Testis (tissue), 2 donors: ENCODE measurements at regions not wholly inside any gene's neighbourhood (a gene's known extent, or its start where the extent isn't known, plus 50 kb on each side); places are given as distances from the start of the nearest gene placed in this dataset.

Experiments
- DNase-seq: peaks from one replicate; pipeline ENCODE4 v3.0.0-alpha.2; 2019
- H3K27ac ChIP-seq, 2 donors: fragments of 200-600 bp; sonication (generic); one replicate each; pipeline ENCODE4 v1.5.1; 2019
- H3K27me3 ChIP-seq: fragments of 200-600 bp; sonication (generic); one replicate; pipeline ENCODE4 v1.5.1; 2019
- H3K36me3 ChIP-seq: fragments of 200-600 bp; sonication (generic); one replicate; pipeline ENCODE4 v1.5.1; 2017; ENCODE audit warnings: low read depth; ENCODE audit errors: missing control alignments
- H3K4me1 ChIP-seq: fragments of 200-600 bp; sonication (generic); one replicate; pipeline ENCODE4 v1.5.1; 2019
- H3K4me3 ChIP-seq, 2 donors: fragments of 200-600 bp; sonication (generic); one replicate each; pipeline ENCODE4 v1.5.1; 2017 to 2019
- H3K9me3 ChIP-seq: fragments of 200-600 bp; sonication (generic); one replicate; pipeline ENCODE4 v1.5.1; 2017
- POLR2A ChIP-seq: fragments of 450-650 bp; IDR thresholded peaks from one replicate; pipeline ENCODE4 v1.6.1; 2017; ENCODE audit warnings: antibody characterized with exemption, mild to moderate bottlenecking, moderate library complexity
- WGBS, 2 donors: methylation state at CpG; one replicate each; pipeline ENCODE4 v1.1.5; 2018; 5-methylcytosine and 5-hydroxymethylcytosine counted together
- intact Hi-C: fragments of 100-400 bp; cut with DNase I; formaldehyde crosslinking; loops from one replicate; pipeline ENCODE4 v1.15.1; 2023; ENCODE audit warnings: low total_unique reads
- TF ChIP-seq, protein P1 (sequence below), 3 experiments: fragments of 450-650 bp in 2 of 3; fragments of 200-600 bp in 1 of 3; sonication (generic) in 1 of 3; IDR thresholded peaks; one replicate each; pipeline ENCODE4 v1.5.1; 2016 to 2019; ENCODE audit warnings: antibody characterized with exemption in 3 of 3, mild to moderate bottlenecking in 2 of 3, moderate library complexity in 1 of 3

DNA sequence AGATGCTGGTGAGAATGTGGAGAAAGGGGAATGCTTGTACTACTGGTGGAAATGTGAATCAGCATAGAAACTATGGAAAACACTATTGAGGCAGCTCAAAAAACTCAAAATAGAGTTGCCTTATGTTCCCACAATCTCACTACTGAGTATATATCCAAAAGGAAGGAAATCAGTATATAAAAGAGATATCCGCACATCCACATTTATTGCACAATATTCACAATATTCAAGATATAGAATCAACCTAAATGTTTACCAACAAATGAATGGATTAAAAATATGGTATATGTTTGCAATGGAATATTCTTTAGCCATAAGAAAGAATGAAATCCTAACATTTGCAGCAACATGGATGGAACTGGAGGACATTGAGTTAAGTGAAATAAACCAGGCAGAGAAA lies 686.8 kb downstream of the OTOL1 start:
- Histone ChIP-seq H3K9me3 (no peaks in the 10 kb centered on the region), H3K4me1 (no peaks in the 10 kb centered on the region), H3K36me3 (no peaks in the 10 kb centered on the region), H3K27me3 (no peaks in the 10 kb centered on the region), H3K4me3 (no peak overlapping the region), H3K27ac (no peak overlapping the region)
- intact Hi-C loops: no loop called here
- WGBS, 2 donors: 87 to 95% methylated on average over 1 of the region's 1 CpG
- no peak for TF ChIP-seq POLR2A
- TF ChIP-seq, protein P1, sequence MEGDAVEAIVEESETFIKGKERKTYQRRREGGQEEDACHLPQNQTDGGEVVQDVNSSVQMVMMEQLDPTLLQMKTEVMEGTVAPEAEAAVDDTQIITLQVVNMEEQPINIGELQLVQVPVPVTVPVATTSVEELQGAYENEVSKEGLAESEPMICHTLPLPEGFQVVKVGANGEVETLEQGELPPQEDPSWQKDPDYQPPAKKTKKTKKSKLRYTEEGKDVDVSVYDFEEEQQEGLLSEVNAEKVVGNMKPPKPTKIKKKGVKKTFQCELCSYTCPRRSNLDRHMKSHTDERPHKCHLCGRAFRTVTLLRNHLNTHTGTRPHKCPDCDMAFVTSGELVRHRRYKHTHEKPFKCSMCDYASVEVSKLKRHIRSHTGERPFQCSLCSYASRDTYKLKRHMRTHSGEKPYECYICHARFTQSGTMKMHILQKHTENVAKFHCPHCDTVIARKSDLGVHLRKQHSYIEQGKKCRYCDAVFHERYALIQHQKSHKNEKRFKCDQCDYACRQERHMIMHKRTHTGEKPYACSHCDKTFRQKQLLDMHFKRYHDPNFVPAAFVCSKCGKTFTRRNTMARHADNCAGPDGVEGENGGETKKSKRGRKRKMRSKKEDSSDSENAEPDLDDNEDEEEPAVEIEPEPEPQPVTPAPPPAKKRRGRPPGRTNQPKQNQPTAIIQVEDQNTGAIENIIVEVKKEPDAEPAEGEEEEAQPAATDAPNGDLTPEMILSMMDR (IDR thresholded peaks at IDR 0.05): no peak
- no peak for DNase-seq

DNA sequence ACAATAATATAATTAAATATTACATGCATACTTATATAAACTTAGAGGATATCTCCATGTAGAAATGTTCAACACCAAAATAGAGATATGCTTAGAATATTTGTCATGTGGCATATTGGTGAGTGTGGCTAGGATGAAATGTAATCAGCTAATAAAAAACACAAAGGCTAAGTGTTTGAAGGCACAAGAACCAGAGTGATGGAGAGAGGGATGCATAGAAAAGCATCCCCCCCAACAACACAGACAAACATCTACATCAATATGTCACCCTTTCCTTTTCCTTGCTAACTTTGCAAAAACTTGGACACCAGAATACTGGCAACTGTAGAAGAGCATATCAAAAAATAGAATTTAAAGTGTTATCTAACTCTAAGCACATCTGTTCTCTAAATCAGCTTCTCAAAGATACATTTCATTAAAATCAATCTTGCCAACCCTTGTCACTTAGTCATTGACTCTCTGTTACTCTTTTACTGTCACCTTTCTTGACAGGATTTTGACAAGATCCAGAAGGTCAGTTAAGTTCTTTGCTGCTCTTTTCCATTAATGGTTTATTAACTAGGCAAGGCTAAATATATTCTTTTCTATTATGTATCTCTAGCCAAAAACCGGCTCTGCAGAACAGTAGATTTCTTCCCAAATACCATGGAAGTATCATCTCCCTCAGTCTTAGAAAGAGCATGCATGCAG lies 695.9 kb downstream of the OTOL1 start:
- H3K36me3 ChIP-seq: no peaks in the 10 kb centered on the region
- no peaks in the 10 kb centered on the region for H3K27me3 ChIP-seq
- no peak overlapping the region for H3K4me3 ChIP-seq
- no peak overlapping the region for H3K27ac ChIP-seq
- H3K4me1 ChIP-seq: no peaks in the 10 kb centered on the region
- 54 to 69% methylated on average over 1 of the region's 1 CpG for WGBS, 2 donors
- intact Hi-C loops: no loop called here
- TF ChIP-seq, protein P1 (IDR thresholded peaks at IDR 0.05): no peak
- no peak for TF ChIP-seq POLR2A
- no peak for DNase-seq
- H3K9me3 ChIP-seq: no peaks in the 10 kb centered on the region

DNA sequence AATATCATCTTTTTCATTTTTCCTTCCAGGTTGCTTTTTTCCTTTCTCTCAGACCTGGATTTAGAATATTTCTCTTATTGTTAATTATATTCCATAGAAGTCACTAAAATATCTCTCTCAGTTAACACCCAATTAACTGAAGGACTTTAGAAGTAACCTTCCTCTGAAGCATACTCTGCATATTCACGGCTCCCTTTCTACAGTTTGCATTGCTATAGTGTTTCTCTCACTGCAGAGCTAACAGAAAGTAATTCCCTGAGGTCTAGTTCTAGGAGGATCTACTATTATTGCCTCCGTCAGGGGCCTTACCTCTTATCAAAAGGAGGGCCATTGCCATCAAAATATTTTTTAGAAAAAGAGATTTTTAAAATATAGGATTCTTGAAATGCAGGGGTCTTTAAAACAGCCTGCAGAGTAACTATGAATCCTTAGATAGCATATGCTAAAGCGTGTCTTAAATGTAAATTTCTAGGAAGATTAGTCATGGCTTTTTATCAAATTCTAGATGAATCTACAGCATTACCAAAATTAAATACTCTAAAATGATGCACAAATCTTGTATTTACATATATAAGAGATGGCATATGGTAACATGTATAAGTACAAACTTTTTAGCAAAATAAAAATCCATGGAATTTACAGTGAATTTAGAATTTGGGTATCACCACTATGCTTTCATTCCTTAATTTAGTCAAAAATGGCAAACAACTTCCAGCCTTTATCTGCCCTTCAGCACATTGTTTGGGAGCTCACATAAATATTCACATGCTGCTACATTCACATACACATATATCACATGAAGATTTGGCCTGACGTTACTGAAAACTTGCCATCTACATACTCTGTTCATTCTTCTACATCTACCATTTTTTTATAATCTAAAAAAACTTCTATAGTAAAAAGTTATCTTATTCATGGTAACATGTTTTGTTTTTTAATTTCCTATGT lies 696.8 kb downstream of the OTOL1 start:
- Histone ChIP-seq H3K9me3 (no peaks in the 10 kb centered on the region), H3K4me3 (no peak overlapping the region), H3K27me3 (no peaks in the 10 kb centered on the region), H3K36me3 (no peaks in the 10 kb centered on the region), H3K27ac (no peak overlapping the region), H3K4me1 (no peaks in the 10 kb centered on the region)
- intact Hi-C loops: no loop called here
- TF ChIP-seq POLR2A: no peak
- TF ChIP-seq, protein P1 (IDR thresholded peaks at IDR 0.05): no peak
- DNase-seq: no peak
- WGBS, 2 donors: 81 to 82% methylated on average over 4 of the region's 4 CpGs

DNA sequence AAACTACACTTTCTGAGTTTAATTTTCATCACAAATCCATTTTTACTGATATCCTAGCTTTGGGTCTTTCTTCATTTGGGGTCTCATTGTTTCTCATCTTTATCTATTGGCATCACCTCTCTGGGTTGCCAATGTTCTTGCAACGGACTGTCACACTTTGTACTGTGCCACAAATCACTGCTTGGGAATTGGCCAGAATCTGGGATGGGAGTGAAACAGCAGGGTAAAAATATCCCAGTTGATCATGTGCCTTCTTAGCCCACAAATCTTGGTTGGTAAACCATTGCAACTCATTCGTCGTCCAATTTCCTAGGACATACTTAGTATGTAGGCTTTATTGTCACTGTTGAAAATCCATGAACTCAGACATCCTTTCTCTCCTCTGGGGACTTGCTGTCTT lies 698.5 kb downstream of the OTOL1 start:
- DNase-seq: no peak
- Histone ChIP-seq H3K4me1 (no peaks in the 10 kb centered on the region), H3K27me3 (no peaks in the 10 kb centered on the region), H3K27ac (no peak overlapping the region), H3K4me3 (no peak overlapping the region), H3K36me3 (no peaks in the 10 kb centered on the region), H3K9me3 (no peaks in the 10 kb centered on the region)
- WGBS, 2 donors: 62 to 74% methylated on average over 3 of the region's 3 CpGs
- TF ChIP-seq, protein P1 (IDR thresholded peaks at IDR 0.05): no peak
- TF ChIP-seq POLR2A: no peak
- intact Hi-C loops: no loop called here
